ENCODE measurements at regions not wholly inside any gene's neighbourhood (a gene's known extent, or its start where the extent isn't known, plus 50 kb on each side); places are given as distances from the start of the nearest gene placed in this dataset.

DNA sequence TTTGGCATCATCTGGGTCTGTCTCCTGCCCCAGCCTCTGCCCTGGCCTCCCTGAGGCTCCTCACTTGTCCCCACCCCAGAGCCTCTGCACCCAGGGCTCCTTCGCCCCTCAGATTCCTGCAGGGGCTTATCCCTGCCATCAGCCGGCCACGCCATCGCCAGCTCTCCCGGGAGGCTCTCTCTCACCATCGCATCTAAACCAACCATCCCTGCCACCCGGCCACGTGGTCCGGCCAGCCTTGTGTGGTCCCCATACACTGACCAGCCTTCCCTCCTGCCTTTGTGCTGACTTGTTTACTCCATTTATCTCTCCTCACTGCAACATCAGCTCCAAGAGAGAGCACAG, 134.3 kb upstream of the IQSEC1 start:
- TF ChIP-seq, protein P1, sequence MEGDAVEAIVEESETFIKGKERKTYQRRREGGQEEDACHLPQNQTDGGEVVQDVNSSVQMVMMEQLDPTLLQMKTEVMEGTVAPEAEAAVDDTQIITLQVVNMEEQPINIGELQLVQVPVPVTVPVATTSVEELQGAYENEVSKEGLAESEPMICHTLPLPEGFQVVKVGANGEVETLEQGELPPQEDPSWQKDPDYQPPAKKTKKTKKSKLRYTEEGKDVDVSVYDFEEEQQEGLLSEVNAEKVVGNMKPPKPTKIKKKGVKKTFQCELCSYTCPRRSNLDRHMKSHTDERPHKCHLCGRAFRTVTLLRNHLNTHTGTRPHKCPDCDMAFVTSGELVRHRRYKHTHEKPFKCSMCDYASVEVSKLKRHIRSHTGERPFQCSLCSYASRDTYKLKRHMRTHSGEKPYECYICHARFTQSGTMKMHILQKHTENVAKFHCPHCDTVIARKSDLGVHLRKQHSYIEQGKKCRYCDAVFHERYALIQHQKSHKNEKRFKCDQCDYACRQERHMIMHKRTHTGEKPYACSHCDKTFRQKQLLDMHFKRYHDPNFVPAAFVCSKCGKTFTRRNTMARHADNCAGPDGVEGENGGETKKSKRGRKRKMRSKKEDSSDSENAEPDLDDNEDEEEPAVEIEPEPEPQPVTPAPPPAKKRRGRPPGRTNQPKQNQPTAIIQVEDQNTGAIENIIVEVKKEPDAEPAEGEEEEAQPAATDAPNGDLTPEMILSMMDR (IDR thresholded peaks at IDR 0.05): no peak
- Histone ChIP-seq H3K36me3 (ENCODE audit: insufficient read depth, low read length) (no peaks in the 10 kb centered on the region), H3K4me3 (ENCODE audit: low read length) (no peak overlapping the region), H3K4me1 (ENCODE audit: insufficient read depth, low read length) (no peaks in the 10 kb centered on the region), H3K9me3 (ENCODE audit: control insufficient read depth in 1 of 2, insufficient read depth in 1 of 2, low read length in 2 of 2) (peaks cover 0 to 12% of the 10 kb centered on the region in 2 experiments), H3K27ac (ENCODE audit: low read depth in 1 of 2, low read length in 2 of 2) (no peak overlapping the region), H3K27me3 (ENCODE audit: control insufficient read depth in 1 of 2, insufficient read depth in 2 of 2, low read length in 2 of 2) (peaks cover 17 to 20% of the 10 kb centered on the region in 2 experiments)
- ChIA-PET CTCF (no interaction called here), POLR2A (no interaction called here)
- Mint-ChIP-seq H3K27me3 (peaks cover 38% of the 10 kb centered on the region), H3K27ac (no peak overlapping the region), H3K4me1 (ENCODE audit: low read depth) (no peaks in the 10 kb centered on the region), H3K4me3 (no peak overlapping the region), H3K9me3 (no peaks in the 10 kb centered on the region), H3K36me3 (ENCODE audit: low read depth) (no peaks in the 10 kb centered on the region)
- no peak for ATAC-seq (ENCODE audit: poor library complexity)
- intact Hi-C loops (cut with DNase I, micrococcal nuclease): no loop called here
- no peak for DNase-seq

DNA sequence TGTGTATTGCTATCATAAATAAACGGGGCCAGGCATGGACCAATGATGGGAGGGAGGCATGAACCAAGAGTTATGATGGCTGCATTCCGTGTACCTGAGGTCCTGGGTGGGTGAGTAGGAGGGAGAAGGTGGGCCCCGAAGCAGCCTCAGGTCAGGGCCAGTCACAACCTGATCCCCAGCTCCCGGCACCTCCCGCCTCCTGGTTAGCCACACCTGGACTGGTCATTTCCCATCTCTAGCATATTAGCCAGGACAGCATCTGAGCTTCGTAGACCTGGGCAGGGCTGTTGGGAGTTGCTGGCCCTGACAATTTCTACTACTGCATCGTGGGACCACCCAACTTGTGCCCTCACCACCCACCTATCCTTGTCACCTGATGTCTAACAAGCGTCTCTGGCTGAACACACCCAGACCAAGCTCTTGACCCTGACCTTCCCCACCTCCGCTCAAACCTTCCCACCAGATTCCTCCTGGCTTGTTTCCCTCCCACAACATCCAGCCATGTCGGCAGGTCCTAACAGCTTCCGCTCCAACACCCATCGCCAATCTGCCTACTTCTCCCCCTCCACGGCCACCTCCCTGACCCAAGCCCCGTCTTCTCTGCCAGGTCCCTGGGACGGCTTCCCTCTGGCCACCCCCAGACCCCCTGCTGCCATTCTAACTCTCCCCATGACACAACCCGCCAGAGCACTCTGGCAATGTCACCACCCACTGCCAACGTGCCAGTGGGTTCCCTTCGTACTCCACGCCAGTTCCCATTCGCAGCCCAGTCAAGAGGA, 133.8 kb upstream of the IQSEC1 start:
- TF ChIP-seq, protein P1 (IDR thresholded peaks at IDR 0.05): no peak
- ChIA-PET CTCF (no interaction called here), POLR2A (no interaction called here)
- no peak overlapping the region for H3K27ac ChIP-seq (ENCODE audit: low read depth in 1 of 2, low read length in 2 of 2)
- H3K27me3 ChIP-seq (ENCODE audit: control insufficient read depth in 1 of 2, insufficient read depth in 2 of 2, low read length in 2 of 2): peaks cover 17 to 20% of the 10 kb centered on the region in 2 experiments
- Mint-ChIP-seq H3K27me3 (peaks cover 43% of the 10 kb centered on the region), H3K27ac (no peak overlapping the region), H3K4me1 (ENCODE audit: low read depth) (no peaks in the 10 kb centered on the region), H3K36me3 (ENCODE audit: low read depth) (no peaks in the 10 kb centered on the region), H3K9me3 (no peaks in the 10 kb centered on the region), H3K4me3 (no peak overlapping the region)
- intact Hi-C loops (cut with DNase I, micrococcal nuclease): no loop called here
- no peak overlapping the region for H3K4me3 ChIP-seq (ENCODE audit: low read length)
- H3K4me1 ChIP-seq (ENCODE audit: insufficient read depth, low read length): no peaks in the 10 kb centered on the region
- DNase-seq (no peak), ATAC-seq (ENCODE audit: poor library complexity) (no peak)
- H3K9me3 ChIP-seq (ENCODE audit: control insufficient read depth in 1 of 2, insufficient read depth in 1 of 2, low read length in 2 of 2): peaks cover 0 to 12% of the 10 kb centered on the region in 2 experiments
- no peaks in the 10 kb centered on the region for H3K36me3 ChIP-seq (ENCODE audit: insufficient read depth, low read length)

DNA sequence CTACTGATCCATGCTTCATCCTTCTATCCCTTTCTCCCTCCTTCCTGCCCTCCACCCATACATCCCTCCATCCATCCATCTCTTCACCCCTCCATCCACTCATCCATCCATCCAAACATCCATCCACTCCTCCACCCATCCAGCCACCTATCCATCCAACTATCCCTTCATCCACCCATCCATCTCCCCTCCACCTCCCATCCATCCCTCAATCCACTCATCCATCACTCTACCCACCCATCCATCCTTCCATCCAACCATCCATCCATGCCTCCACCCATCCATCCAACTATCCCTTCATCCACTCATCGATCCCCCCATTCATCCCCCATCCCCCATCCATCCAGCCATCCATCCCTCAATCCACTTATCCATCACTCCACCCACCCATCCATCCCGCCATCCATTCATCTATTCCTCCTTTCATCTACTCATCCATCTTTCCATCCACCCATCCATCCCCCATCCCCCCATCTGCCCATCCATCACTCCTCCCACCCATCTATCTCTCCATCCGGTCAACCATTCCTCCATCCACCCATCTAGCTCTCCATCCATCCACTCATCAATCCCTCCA, 132.4 kb upstream of the IQSEC1 start:
- ChIA-PET POLR2A (no interaction called here), CTCF (no interaction called here)
- H3K27me3 ChIP-seq (ENCODE audit: control insufficient read depth in 1 of 2, insufficient read depth in 2 of 2, low read length in 2 of 2): peaks cover 17 to 23% of the 10 kb centered on the region in 2 experiments
- TF ChIP-seq, protein P1 (IDR thresholded peaks at IDR 0.05): no peak
- Mint-ChIP-seq H3K9me3 (no peaks in the 10 kb centered on the region), H3K4me1 (ENCODE audit: low read depth) (no peaks in the 10 kb centered on the region), H3K4me3 (no peak overlapping the region), H3K27me3 (peaks cover 45% of the 10 kb centered on the region), H3K36me3 (ENCODE audit: low read depth) (no peaks in the 10 kb centered on the region), H3K27ac (no peak overlapping the region)
- no peaks in the 10 kb centered on the region for H3K4me1 ChIP-seq (ENCODE audit: insufficient read depth, low read length)
- no peak for ATAC-seq (ENCODE audit: poor library complexity)
- H3K4me3 ChIP-seq (ENCODE audit: low read length): no peak overlapping the region
- H3K9me3 ChIP-seq (ENCODE audit: control insufficient read depth in 1 of 2, insufficient read depth in 1 of 2, low read length in 2 of 2): peaks cover 0 to 12% of the 10 kb centered on the region in 2 experiments
- H3K27ac ChIP-seq (ENCODE audit: low read depth in 1 of 2, low read length in 2 of 2): no peak overlapping the region
- intact Hi-C loops (cut with DNase I, micrococcal nuclease): no loop called here
- DNase-seq: no peak
- H3K36me3 ChIP-seq (ENCODE audit: insufficient read depth, low read length): no peaks in the 10 kb centered on the region
